ENCODE measurements at regions not wholly inside any gene's neighbourhood (a gene's known extent, or its start where the extent isn't known, plus 50 kb on each side); places are given as distances from the start of the nearest gene placed in this dataset.

DNA sequence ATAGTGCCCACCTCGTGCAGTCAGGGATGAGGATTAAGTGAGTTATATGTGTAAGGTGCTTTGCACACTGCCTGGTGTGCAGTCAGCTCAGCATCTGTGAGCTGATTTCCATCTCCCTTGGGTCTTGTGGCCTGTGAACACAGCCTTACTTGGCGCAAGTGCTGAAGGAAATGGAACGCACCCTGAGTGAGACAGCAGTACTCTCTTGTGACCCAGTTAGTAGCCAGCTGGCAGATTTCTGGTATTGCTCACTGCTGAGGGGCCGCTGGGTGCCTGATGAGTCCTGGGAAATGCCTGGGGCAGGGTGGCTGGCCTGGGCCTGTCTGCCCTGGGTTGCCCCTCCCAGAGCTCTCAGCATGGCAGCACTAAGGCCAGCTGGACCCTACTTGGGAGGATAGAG lies 90.9 kb upstream of the BOD1 start:
- TF ChIP-seq, protein P1, sequence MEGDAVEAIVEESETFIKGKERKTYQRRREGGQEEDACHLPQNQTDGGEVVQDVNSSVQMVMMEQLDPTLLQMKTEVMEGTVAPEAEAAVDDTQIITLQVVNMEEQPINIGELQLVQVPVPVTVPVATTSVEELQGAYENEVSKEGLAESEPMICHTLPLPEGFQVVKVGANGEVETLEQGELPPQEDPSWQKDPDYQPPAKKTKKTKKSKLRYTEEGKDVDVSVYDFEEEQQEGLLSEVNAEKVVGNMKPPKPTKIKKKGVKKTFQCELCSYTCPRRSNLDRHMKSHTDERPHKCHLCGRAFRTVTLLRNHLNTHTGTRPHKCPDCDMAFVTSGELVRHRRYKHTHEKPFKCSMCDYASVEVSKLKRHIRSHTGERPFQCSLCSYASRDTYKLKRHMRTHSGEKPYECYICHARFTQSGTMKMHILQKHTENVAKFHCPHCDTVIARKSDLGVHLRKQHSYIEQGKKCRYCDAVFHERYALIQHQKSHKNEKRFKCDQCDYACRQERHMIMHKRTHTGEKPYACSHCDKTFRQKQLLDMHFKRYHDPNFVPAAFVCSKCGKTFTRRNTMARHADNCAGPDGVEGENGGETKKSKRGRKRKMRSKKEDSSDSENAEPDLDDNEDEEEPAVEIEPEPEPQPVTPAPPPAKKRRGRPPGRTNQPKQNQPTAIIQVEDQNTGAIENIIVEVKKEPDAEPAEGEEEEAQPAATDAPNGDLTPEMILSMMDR (IDR thresholded peaks at IDR 0.05; ENCODE audit: low read depth, low read length, missing input control), result no peak
- TF ChIP-seq, protein P2, sequence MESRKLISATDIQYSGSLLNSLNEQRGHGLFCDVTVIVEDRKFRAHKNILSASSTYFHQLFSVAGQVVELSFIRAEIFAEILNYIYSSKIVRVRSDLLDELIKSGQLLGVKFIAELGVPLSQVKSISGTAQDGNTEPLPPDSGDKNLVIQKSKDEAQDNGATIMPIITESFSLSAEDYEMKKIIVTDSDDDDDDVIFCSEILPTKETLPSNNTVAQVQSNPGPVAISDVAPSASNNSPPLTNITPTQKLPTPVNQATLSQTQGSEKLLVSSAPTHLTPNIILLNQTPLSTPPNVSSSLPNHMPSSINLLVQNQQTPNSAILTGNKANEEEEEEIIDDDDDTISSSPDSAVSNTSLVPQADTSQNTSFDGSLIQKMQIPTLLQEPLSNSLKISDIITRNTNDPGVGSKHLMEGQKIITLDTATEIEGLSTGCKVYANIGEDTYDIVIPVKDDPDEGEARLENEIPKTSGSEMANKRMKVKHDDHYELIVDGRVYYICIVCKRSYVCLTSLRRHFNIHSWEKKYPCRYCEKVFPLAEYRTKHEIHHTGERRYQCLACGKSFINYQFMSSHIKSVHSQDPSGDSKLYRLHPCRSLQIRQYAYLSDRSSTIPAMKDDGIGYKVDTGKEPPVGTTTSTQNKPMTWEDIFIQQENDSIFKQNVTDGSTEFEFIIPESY (IDR thresholded peaks at IDR 0.05), result no peak
- TF ChIP-seq JUND (IDR thresholded peaks at IDR 0.05), result no peak
- no peak for TF ChIP-seq RAD21 (IDR thresholded peaks at IDR 0.05)
- TF ChIP-seq REST (IDR thresholded peaks at IDR 0.05), result no peak
- TF ChIP-seq, protein P3, sequence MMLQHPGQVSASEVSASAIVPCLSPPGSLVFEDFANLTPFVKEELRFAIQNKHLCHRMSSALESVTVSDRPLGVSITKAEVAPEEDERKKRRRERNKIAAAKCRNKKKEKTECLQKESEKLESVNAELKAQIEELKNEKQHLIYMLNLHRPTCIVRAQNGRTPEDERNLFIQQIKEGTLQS (IDR thresholded peaks at IDR 0.05), result no peak

All from liver (tissue), 3 donors.